Fibroblast of skin of left biceps (primary cell): ENCODE measurements at regions not wholly inside any gene's neighbourhood (a gene's known extent, or its start where the extent isn't known, plus 50 kb on each side); places are given as distances from the start of the nearest gene placed in this dataset.
"Not testable (repeated sequence)": the region's sequence is repeated elsewhere in the genome, so short reads cannot be mapped to it uniquely, and the experiment has no call there.

Source experiments
- DNase-seq, 2 experiments: peaks; one replicate each; pipeline ENCODE4 v3.0.0-alpha.2; 2013; ENCODE audit warnings: low read depth in 2 of 2

DNA sequence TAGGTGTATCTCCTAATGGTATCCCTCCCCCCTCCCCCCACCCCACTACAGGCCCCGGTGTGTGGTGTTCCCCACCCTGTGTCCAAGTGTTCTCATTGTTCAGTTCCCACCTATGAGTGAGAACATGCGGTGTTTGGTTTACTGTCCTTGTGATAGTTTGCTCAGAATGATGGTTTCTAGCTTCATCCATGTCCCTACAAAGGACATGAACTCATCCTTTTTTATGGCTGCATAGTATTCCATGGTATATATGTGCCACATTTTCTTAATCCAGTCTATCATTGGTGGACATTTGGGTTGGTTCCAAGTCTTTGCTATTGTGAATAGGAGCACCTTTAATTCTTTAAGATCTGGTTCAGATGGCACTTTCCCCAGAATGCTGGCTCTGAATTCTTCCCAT, 58.5 kb upstream of the PTGFRN start:
- not testable (repeated sequence) for DNase-seq

DNA sequence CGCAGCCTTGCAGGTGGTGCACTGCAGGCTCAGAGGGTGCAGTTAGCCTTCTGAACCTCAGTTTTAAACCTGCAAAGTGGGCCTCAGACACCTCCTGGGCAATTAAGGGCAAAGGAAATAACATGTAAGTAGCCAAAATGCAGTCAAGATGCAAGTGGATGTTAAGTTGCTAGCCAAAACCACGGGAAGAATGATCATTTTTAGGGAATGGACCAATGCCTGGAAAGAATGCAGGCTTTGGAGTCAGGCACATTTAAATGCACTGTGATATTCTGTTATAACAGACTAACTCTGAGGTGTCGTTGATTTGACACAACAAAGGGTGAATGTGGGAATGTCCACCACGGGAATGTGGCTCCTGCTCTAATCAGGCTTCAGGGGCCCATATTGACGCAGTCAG, 57.9 kb upstream of the PTGFRN start:
- no peak for DNase-seq

- no peak for DNase-seq
Observed at GRCh38 chr1:116852367-116852766, 57.3 kb upstream of the PTGFRN start.

DNA sequence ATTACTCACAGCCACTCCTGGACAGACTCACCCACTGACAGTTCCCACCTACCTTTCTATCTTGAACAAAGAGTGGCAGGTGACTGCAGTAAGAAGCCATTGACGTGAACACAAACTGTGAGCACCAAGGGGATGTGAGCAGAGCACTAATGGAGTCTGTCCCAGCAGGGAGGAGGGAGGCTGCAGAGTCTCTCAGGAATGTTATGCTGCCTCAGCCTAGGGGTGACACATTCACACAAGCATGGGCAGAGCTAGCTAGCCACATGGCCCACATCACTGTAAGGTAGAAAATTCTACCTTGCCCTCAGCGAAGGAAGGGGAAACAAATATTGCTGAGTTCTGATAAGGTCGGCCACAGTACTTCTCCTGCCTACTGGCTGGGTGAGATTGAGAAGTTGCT, 56.8 kb upstream of the PTGFRN start:
- no peak for DNase-seq

DNA sequence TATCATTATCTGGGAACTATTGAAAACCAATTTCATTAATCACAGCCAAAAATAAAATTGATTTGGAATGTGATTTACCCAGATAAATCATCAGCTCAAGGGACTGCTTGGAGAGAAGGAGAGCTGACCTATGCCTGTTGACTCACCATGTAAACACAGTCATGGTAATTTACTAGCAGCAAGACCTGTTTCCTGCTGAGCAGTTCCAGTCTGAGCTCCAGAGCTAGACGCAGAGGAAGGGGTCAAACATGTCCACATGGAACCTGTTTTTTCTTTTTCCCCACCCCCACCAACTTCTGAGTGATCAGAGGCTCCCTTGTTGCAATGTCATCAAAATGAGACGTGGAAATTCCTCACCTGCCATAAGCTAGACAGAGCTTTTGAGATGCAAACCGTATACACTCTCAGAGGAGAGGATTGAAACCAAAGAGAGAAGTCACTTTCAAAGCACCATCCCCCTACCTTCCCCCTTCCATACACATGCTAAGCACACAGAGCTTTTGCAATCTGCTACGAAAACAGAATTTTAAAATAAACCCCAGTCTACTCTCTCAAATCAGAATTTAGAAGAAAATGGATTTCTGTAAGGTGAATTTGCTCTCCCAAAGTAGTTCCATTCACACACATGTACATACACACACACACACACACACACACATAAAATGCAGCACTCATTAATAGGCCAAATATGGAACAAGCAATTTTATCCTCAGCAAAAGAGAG, 55.9 kb upstream of the PTGFRN start:
- DNase-seq = no peak

GRCh38 chr1:116854403-116854690, 55.4 kb upstream of the PTGFRN start:
- no peak for DNase-seq

GRCh38 chr1:116854716-116855115, 55.0 kb upstream of the PTGFRN start:
- no peak for DNase-seq

DNA sequence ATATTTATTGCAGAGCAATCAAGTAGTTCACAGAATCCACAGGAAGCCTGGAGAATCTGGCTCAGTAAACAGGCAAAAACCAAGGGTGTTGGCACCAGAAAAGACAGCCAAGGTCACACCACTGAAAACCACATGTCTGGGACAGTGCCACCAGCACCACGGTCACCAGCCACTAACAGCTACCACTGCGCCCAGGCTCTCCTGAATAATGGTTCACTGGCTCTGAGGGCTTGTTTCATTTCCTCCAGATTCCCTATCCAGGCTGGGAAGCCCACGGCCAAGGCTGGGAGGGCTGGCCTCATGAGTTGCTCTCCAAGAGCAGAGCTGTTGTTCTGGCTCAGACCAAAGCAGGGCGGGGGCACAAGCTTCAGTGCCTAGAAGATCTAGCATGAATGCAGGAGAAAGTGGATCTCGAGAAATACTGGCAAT, 54.5 kb upstream of the PTGFRN start:
- DNase-seq = no peak

- DNase-seq = peak; percentile 83 to 86
Observed at GRCh38 chr1:116855773-116856201, 53.9 kb upstream of the PTGFRN start.

GRCh38 chr1:116856312-116856711, 53.4 kb upstream of the PTGFRN start:
- no peak for DNase-seq

DNA sequence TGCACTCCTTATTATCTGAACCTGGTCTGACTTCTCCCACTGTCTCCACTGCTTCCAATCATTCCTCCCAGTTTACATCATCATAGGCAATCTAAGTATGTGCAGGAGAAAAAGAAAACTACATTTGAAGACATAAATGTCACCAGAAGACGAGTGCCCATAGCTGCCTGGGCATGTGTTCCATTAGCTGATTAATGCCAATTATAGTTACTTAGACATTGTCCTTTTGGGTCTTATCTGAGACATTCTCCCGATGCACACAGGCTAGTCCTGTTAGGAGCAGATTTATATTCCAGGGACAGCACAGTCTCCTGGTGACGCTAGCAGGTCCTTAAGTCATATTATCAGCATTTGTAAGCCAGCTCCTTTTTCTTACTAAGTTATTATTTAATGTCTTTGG, 52.6 kb upstream of the PTGFRN start:
- DNase-seq = no peak
